Karpas-422 (cell line): ENCODE measurements at regions not wholly inside any gene's neighbourhood (a gene's known extent, or its start where the extent isn't known, plus 50 kb on each side); places are given as distances from the start of the nearest gene placed in this dataset.

Source experiments
- DNase-seq: peaks from one replicate; pipeline ENCODE4 v3.0.0-alpha.2; 2015
- H2AFZ ChIP-seq: fragments of 200-600 bp; sonication (generic); 2 replicates; pipeline ENCODE4 v1.6.1; 2014; ENCODE audit warnings: antibody characterized with exemption, low read length, mixed read lengths
- H3K27ac ChIP-seq: fragments of 200-600 bp; sonication (generic); 2 replicates; pipeline ENCODE4 v1.5.1; 2014; ENCODE audit warnings: mild to moderate bottlenecking, low read length, moderate library complexity
- H3K27me3 ChIP-seq: fragments of 200-600 bp; sonication (generic); 2 replicates; pipeline ENCODE4 v1.6.1; 2014; ENCODE audit warnings: low read length, mixed read lengths
- H3K36me3 ChIP-seq: fragments of 200-600 bp; sonication (generic); 2 replicates; pipeline ENCODE4 v1.6.1; 2014; ENCODE audit warnings: low read length, mixed read lengths; ENCODE audit not compliant: insufficient read depth
- H3K4me1 ChIP-seq: fragments of 200-600 bp; sonication (generic); 2 replicates; pipeline ENCODE4 v1.6.1; 2014; ENCODE audit warnings: mild to moderate bottlenecking, low read length, mixed read lengths
- H3K4me2 ChIP-seq: fragments of 200-600 bp; sonication (generic); 2 replicates; pipeline ENCODE4 v1.6.1; 2014; ENCODE audit warnings: low read length, low read depth, mild to moderate bottlenecking; ENCODE audit not compliant: poor library complexity, severe bottlenecking
- H3K4me3 ChIP-seq: fragments of 200-600 bp; sonication (generic); 2 replicates; pipeline ENCODE4 v1.5.1; 2014; ENCODE audit warnings: mild to moderate bottlenecking, antibody characterized with exemption, low read length, mixed read lengths
- H3K79me2 ChIP-seq: fragments of 200-600 bp; sonication (generic); 2 replicates; pipeline ENCODE4 v1.6.1; 2014; ENCODE audit warnings: mild to moderate bottlenecking, low read length, mixed read lengths
- H3K9ac ChIP-seq: fragments of 200-600 bp; sonication (generic); 2 replicates; pipeline ENCODE4 v1.6.0; 2014; ENCODE audit warnings: low read length
- H3K9me2 ChIP-seq: fragments of 200-600 bp; sonication (generic), shearing (Covaris generic); replicated peaks from 2 replicates; pipeline ENCODE4 v1.6.0; 2014; ENCODE audit warnings: mild to moderate bottlenecking, low read length, moderate library complexity; ENCODE audit not compliant: insufficient read depth
- H3K9me3 ChIP-seq: fragments of 300-700, 200-600 bp; sonication (generic); 2 replicates; pipeline ENCODE4 v1.6.1; 2014; ENCODE audit warnings: low read length, mixed read lengths
- H4K20me1 ChIP-seq: fragments of 200-600 bp; sonication (generic); 2 replicates; pipeline ENCODE4 v1.6.1; 2014; ENCODE audit warnings: mild to moderate bottlenecking, antibody characterized with exemption, low read length, low read depth; ENCODE audit not compliant: insufficient read depth

- Histone ChIP-seq H4K20me1 (no peaks in the 10 kb centered on the region), H2AFZ (no peak overlapping the region), H3K9me3 (no peaks in the 10 kb centered on the region), H3K4me2 (no peak overlapping the region), H3K9me2 (no peaks in the 10 kb centered on the region), H3K36me3 (no peaks in the 10 kb centered on the region), H3K4me3 (no peak overlapping the region), H3K9ac (no peak overlapping the region), H3K27me3 (no peaks in the 10 kb centered on the region), H3K4me1 (no peaks in the 10 kb centered on the region), H3K27ac (no peak overlapping the region), H3K79me2 (no peaks in the 10 kb centered on the region)
- no peak for DNase-seq
These were observed 89.3 kb upstream of the SRD5A3 start for GRCh38 chr4:55256787-55257186.

- H3K9me2 ChIP-seq: no peaks in the 10 kb centered on the region
- H4K20me1 ChIP-seq: no peaks in the 10 kb centered on the region
- H3K79me2 ChIP-seq: no peaks in the 10 kb centered on the region
These were observed 87.7 kb upstream of the SRD5A3 start for GRCh38 chr4:55258152-55258865.

GRCh38 chr4:55259294-55259693 lies 86.7 kb upstream of the SRD5A3 start:
- Histone ChIP-seq H4K20me1 (no peaks in the 10 kb centered on the region), H3K4me3 (no peak overlapping the region), H2AFZ (no peak overlapping the region), H3K9me2 (no peaks in the 10 kb centered on the region), H3K9me3 (no peaks in the 10 kb centered on the region), H3K9ac (no peak overlapping the region), H3K4me2 (no peak overlapping the region), H3K4me1 (no peaks in the 10 kb centered on the region), H3K27ac (no peak overlapping the region), H3K79me2 (no peaks in the 10 kb centered on the region), H3K27me3 (no peaks in the 10 kb centered on the region), H3K36me3 (no peaks in the 10 kb centered on the region)
- no peak for DNase-seq

More at GRCh38 chr4:55258152-55258865, 87.7 kb upstream of the SRD5A3 start:
- Histone ChIP-seq H3K9me3 (no peaks in the 10 kb centered on the region), H2AFZ (no peak overlapping the region), H3K36me3 (no peaks in the 10 kb centered on the region), H3K4me3 (no peak overlapping the region), H3K27me3 (no peaks in the 10 kb centered on the region), H3K9ac (no peak overlapping the region), H3K4me1 (no peaks in the 10 kb centered on the region), H3K27ac (no peak overlapping the region), H3K4me2 (no peak overlapping the region)
- DNase-seq: no peak

- Histone ChIP-seq H3K9ac (no peak overlapping the region), H3K36me3 (no peaks in the 10 kb centered on the region), H3K9me3 (no peaks in the 10 kb centered on the region), H2AFZ (no peak overlapping the region), H3K27ac (no peak overlapping the region), H3K79me2 (no peaks in the 10 kb centered on the region), H3K9me2 (no peaks in the 10 kb centered on the region), H3K4me2 (no peak overlapping the region), H4K20me1 (no peaks in the 10 kb centered on the region), H3K4me1 (no peaks in the 10 kb centered on the region), H3K4me3 (no peak overlapping the region), H3K27me3 (no peaks in the 10 kb centered on the region; the same call in 1 of the 2 replicates)
- no peak for DNase-seq
These were observed 76.6 kb upstream of the SRD5A3 start for GRCh38 chr4:55269470-55269869.

- Histone ChIP-seq H3K27me3 (no peaks in the 10 kb centered on the region; the same call in 1 of the 2 replicates), H3K4me3 (no peak overlapping the region), H3K4me1 (no peaks in the 10 kb centered on the region), H2AFZ (no peak overlapping the region), H3K9ac (no peak overlapping the region), H3K27ac (no peak overlapping the region), H3K36me3 (no peaks in the 10 kb centered on the region), H4K20me1 (no peaks in the 10 kb centered on the region), H3K4me2 (no peak overlapping the region), H3K79me2 (no peaks in the 10 kb centered on the region), H3K9me3 (no peaks in the 10 kb centered on the region), H3K9me2 (no peaks in the 10 kb centered on the region)
- no peak for DNase-seq
These were observed 76.0 kb upstream of the SRD5A3 start for GRCh38 chr4:55269995-55270394.

GRCh38 chr4:55270481-55270880 lies 75.6 kb upstream of the SRD5A3 start:
- Histone ChIP-seq H3K9me2 (no peaks in the 10 kb centered on the region), H3K79me2 (no peaks in the 10 kb centered on the region), H4K20me1 (no peaks in the 10 kb centered on the region), H3K27me3 (no peaks in the 10 kb centered on the region; the same call in 1 of the 2 replicates), H2AFZ (no peak overlapping the region), H3K9ac (no peak overlapping the region), H3K4me1 (no peaks in the 10 kb centered on the region), H3K4me3 (no peak overlapping the region), H3K36me3 (no peaks in the 10 kb centered on the region), H3K4me2 (no peak overlapping the region), H3K9me3 (no peaks in the 10 kb centered on the region), H3K27ac (no peak overlapping the region)
- DNase-seq: no peak

- no peak overlapping the region for H3K27ac ChIP-seq
- no peaks in the 10 kb centered on the region for H3K79me2 ChIP-seq
- DNase-seq: no peak
- H3K9me3 ChIP-seq: no peaks in the 10 kb centered on the region
- no peaks in the 10 kb centered on the region for H3K36me3 ChIP-seq
- no peaks in the 10 kb centered on the region for H3K9me2 ChIP-seq
- H3K4me2 ChIP-seq: no peak overlapping the region
- H3K4me3 ChIP-seq: no peak overlapping the region
- no peaks in the 10 kb centered on the region for H4K20me1 ChIP-seq
- H3K9ac ChIP-seq: no peak overlapping the region
- H3K4me1 ChIP-seq: no peaks in the 10 kb centered on the region
- no peak overlapping the region for H2AFZ ChIP-seq
- no peaks in the 10 kb centered on the region; the same call in 1 of the 2 replicates for H3K27me3 ChIP-seq
These were observed 73.9 kb upstream of the SRD5A3 start for GRCh38 chr4:55272102-55272501.

GRCh38 chr4:55272589-55272988 lies 73.5 kb upstream of the SRD5A3 start:
- no peak overlapping the region for H2AFZ ChIP-seq
- H3K4me1 ChIP-seq: no peaks in the 10 kb centered on the region
- no peak overlapping the region for H3K27ac ChIP-seq
- no peak overlapping the region for H3K9ac ChIP-seq
- H3K36me3 ChIP-seq: no peaks in the 10 kb centered on the region
- H4K20me1 ChIP-seq: no peaks in the 10 kb centered on the region
- no peaks in the 10 kb centered on the region for H3K9me3 ChIP-seq
- H3K9me2 ChIP-seq: no peaks in the 10 kb centered on the region
- no peaks in the 10 kb centered on the region; the same call in 1 of the 2 replicates for H3K27me3 ChIP-seq
- no peak overlapping the region for H3K4me3 ChIP-seq
- DNase-seq: no peak
- no peak overlapping the region for H3K4me2 ChIP-seq
- no peaks in the 10 kb centered on the region for H3K79me2 ChIP-seq
